Activated CD8-positive, alpha-beta memory T cell treated with anti-CD3 and anti-CD28 coated beads for 48 hours (primary cell): ENCODE measurements at regions not wholly inside any gene's neighbourhood (a gene's known extent, or its start where the extent isn't known, plus 50 kb on each side); places are given as distances from the start of the nearest gene placed in this dataset.

ENCODE experiments used
- DNase-seq, 3 experiments: peaks; one replicate each; pipeline ENCODE4 v3.0.0-alpha.2; 2020; ENCODE audit warnings: low read depth in 2 of 3, low spot score in 2 of 3

DNA sequence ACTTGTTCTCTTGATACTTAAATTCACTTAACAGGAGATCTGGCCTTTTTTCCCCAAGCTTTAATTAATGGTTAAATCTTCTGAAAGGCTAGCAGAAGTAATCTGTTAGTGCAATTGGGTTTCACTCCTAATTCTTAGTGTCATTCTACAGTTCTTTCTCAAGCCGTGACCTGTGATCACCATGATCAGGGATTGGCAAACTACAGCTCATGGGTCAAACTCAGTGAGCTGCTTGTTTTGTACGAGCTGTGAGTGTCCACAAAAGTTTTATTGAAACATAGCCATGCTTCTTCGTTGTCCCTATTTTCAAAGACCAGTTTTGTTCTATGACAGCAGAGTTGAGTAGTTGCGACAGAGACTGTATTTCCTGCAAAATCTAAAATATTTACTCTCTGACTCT lies 109.4 kb upstream of the KCNJ15 start:
- DNase-seq, result no peak

DNA sequence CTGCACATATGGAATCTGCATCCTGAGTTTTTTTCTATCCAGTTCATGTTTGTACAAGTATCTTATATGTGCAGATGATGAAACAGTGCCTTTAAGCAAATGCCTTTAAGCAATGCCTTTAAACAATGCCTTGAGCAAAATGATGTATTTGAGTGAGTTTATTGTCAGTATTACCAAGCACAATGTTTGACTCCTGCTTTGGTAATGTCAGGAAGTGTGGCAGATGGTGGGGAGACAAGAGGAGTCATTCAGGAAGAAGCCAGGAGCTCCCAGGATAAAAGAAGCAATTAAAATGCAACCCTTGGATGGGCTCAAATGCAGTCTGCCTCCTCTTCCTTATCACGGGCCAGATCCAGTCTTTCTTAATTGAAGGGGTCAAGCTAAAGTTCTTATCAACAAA lies 108.7 kb upstream of the KCNJ15 start:
- DNase-seq, result no peak

DNA sequence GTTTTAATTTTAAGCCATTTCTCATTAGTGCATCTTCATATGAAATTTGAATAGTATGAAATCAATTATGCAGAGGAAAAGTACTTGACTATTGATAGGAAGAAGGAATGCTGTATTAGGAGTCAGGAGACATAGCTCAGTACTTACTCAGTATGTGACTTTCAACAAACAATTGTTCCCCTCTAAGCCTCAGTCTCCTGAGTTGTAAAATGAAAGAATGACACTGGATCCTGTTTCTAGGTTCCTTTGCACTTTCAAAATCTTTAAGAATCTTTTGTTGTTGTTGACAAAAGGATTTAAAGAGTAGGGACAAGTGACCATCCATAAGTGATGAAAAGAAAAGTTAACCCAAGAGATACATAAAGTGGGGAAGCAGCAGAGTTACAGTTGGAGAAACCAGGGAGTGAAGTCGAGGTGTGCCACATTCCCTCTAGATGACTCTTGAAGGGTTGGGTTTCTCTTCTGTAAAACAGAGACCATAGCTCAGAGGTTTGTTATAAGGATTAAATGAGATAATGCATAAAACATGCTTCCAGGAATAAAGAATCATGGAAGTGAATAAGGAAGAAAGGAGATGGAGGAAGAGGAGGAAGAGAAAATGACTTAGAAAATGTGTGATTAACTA lies 105.7 kb upstream of the KCNJ15 start:
- DNase-seq, result no peak

DNA sequence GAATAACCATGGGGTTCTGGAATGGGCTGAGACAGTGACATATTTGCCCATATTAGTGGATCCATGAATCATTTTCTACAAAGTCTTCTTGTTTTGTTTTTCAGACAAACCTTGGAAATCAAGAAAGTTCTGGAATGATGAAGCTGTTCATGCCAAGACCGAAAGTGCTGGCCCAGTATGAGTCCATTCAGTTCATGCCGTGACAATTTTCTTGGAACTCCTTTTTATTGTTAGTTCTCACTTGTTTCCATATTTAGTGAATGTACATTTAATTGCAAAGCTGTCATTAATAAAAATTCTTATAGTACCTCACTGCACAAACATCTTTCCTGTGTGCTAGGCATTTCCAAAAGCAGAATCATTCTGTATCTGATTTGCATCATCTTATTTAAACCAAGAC lies 100.6 kb upstream of the KCNJ15 start:
- DNase-seq, result no peak

DNA sequence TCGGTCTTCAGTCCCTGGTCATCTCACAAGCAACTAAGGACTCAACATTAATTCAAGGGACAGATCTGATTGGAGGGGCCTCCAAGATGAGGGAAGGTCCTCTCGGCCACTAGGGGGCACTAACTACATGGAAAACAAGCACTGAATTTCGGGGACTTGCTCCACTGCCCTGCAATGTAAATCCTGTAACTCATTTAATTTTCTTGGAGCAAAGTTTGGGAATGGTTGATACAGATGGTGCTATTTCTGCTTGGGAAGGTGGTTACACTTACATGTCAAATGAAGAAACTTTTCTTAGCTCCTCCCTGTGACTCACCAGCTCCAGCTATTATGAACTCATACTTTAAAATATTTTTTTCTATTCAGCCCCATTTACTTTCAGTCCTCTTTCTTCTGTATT lies 97.4 kb upstream of the KCNJ15 start:
- DNase-seq, result peak in 1 of 3 experiments; percentile 28

DNA sequence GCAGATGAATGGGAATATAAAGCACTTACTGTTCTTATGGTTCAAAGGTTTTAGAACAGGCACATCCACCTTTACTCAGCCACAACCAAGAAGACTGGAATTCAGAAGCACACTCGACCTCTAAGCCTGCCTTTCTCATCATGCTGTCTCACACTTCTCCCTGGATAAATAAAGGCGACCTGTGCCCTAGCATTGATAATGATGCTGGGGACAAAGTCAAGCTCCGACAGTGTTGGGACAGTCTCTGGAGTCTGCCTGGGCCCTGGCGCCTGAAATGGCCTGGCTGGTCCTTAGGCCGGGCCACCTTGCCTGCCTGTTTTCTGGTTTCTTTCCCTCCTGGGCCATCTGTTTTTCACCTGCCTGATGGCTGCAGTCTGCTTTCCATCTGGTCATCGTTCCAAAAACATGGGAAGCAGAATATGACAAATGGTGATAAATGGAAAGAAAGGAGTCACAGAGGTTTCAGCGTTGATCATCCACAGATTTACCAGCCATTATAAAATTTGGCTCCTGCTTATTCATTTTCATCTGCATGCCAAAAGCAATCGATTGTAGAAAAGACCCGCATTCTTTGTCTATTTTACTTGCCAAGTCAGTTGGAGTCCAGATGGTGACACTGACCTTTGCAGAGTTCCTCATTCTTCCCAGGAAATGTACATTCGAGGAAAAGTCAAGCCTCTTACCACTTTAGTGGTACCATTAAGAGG lies 91.2 kb upstream of the KCNJ15 start:
- no peak for DNase-seq

DNA sequence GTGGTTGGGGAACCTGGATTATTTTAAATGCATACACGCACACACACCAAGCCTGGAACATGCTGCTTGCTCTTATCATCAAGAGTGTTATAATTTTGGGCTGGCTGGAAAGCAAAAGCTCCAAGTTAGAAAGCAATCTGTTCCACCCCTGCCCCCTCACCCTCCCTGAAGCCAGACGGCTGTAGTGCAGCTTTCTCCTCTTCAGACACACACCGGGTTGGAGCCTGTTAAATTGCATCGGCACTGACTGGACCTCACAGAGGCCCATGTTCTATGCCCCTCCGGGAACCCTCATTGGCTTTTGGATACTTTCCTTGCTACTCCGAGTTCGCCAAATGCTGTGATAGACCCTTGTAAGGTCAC lies 90.6 kb upstream of the KCNJ15 start:
- no peak for DNase-seq

DNA sequence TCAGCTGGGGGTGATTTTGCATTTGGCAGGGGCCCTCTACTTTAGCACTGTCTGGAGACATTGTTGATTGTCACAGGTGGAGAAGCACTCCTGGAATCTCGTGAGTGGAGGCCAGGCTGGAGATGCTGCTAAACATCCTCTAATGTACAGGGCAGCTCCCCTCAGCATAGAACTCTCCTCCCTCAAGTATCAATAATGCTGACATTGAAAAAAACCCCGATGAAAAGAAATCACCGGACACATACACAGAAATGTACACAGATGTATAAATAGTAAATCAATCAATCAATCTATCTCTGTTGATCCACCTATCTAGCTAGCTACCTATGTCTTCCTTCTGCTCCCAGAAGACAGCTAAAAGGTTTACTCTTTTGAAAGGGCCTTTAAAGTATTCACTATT lies 89.4 kb upstream of the KCNJ15 start:
- DNase-seq, result no peak

DNA sequence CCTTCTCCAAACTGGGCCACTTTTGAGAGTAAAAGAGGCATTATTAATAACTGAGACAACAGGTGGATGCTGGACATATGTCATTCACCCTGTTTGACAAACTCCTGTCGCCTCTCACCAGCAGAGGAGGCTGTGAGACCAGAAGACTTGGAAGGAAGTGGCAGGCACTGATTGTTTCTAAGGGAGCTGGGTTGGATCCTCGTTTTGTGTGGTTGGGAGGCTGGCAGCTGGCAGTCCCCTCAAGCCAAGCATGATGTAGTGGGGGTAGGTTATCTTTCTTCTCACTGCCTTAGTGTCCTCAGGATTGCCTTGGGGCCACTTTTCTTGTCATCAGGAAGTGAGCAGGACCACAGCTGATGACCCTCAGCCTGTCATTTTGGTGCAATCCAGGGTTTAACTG lies 86.5 kb upstream of the KCNJ15 start:
- DNase-seq, result no peak

DNA sequence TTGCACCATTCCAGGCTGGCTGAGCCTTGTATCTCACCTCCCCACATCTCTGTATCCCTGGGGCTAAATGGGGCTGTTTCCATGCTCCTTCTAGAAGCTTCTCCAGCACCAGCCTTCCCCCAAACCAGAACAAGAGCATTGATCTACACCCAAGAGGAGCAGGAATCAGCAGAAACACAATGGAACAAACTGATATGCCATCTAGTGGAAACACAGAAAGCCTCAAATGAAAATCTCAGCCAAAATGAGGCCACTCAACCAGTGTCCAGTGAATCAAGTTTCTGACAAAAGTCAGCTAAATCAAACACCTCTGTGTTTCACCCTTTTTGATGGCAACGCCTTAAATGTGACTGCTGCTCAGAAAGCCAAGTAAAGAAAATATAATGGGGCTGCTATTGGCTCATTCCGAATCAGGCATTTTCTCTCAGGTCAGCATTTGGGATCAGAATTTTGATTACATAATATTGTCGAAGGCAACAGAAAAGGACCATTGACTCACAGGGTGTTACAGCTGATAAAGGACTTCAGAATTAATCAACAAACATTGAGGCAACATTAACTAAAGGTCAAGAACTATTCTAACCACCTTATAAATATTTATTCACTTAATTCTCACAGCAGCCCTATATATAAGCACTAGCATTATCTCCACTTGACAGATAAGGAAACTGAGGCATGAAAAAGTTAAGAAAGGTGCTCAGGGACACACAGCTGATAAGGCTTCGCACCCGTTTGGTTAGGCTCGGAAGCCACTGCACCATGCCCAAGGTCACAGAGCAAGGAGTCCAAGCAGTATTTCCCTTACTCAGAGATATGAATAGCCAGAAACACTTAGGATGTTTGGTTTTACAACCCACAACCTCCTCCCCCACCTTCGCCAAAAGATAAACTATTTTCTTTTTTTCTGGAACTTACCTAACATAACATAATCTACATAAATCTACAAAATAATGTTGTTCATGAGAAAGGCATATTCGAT lies 85.8 kb upstream of the KCNJ15 start:
- no peak for DNase-seq

DNA sequence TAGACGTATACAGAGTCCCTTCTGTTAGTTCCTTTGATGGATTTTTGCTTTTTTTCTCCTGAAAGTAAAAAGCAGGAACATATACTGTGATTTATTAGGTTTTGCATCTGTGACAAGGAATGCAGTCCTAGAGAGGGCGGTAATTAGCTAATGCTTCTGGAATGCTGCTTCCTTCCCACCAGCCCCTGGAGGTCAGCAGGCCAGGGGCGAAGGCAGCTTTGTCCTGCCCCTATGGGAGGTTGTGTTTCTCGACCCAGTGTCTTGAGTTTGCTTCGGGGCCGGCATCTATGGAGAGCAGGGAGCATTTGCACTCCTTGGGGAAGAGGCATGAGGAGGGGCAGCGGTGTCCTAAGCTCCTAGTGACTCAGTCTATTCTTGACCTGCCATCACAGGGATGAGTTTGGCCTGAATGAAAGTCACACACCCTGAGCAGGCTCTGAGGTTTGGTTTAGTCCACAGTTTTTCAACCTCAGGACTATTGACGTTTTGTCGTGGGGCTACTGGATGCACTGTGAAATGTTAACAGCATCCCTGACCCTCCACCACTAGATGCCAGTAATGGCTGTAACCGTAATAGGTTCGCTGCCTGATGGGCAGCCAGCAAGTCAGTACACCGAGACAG lies 85.0 kb upstream of the KCNJ15 start:
- DNase-seq, result no peak

DNA sequence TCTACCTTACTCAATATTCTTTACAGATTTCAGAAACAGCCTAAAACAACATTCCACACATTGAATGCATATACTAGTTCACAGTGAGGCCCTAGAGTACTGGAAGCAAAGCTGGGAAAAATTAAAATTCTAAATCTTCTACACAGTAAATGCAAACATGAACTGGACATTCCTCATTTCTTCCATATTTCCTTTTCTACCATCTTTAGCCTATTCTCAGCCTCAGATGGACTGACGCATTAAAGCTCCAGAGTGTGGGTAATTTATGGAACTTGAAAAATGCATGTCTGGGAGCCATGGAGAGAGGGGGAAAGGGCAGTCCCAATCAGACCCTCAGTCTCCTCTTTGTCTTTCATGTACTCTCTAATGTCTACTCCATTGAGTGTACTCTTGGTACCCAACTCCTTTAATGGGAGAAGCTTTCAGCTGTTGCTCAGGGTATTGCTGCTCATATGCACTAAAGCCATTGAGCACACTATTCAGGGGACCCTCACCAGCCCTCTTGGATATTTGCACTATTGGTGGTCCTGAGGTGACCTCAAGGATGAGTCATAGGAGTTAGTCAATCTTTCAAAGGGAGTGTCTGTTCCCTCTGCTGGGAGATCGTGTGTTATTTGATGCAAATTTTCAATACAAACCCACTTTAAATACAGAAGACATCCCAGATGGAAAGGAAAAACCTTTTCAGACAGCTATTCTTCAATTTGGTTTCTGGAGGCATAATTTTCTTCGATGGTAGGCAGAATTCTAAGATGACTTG lies 83.3 kb upstream of the KCNJ15 start:
- DNase-seq, result no peak

DNA sequence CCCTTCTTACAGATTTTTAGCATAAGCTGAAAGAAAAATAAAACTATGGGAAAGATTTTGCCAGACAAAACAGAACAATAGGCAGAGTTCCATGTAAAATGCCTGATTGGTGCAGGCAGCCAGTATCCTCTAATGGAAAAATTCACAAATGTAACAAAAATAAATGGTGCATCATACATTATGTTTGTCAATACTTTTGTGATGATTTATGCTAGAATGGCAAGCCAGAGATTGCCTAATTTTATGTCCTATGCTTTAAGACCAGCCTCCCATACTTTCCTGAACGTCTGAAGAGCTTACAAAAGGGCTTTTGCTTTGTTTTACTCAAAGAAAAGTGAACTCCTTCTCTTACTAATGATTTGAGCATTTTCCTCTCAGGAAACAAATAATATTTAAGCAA lies 81.5 kb upstream of the KCNJ15 start:
- DNase-seq, result no peak

DNA sequence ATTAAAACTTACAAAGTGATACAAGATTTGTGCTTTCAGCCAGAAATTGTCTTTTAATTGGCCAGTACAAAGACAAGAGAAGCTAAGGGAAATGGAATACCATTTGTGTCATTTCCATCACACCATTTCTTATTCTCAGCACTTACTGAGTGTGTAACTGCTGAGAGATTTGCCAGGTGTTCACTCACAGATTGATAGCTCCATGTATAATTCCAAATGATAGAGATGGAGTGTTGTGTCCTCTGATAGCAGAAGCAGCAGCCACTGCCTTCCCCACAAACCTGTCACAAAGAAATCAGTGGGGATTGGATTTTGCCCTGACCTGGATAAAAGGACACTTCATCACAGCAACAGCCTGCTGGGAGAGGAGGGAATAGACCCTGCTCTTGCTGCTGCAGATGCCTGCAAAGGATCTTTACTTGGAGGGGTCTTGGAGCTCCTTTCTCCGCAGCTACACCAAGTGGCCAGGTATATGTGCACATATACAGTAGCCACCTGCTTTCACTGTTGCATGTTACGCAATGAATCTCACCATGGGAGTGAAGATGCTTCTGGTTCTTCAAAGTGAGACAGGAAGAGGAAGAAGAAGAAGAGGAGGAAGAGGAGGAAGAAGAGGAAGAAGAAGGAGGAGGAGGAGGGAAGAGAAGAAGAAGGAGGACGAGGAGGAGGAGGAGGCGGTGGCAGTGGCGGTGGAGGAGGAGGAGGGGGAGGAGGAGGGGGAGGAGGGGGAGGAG lies 78.7 kb upstream of the KCNJ15 start:
- no peak for DNase-seq

DNA sequence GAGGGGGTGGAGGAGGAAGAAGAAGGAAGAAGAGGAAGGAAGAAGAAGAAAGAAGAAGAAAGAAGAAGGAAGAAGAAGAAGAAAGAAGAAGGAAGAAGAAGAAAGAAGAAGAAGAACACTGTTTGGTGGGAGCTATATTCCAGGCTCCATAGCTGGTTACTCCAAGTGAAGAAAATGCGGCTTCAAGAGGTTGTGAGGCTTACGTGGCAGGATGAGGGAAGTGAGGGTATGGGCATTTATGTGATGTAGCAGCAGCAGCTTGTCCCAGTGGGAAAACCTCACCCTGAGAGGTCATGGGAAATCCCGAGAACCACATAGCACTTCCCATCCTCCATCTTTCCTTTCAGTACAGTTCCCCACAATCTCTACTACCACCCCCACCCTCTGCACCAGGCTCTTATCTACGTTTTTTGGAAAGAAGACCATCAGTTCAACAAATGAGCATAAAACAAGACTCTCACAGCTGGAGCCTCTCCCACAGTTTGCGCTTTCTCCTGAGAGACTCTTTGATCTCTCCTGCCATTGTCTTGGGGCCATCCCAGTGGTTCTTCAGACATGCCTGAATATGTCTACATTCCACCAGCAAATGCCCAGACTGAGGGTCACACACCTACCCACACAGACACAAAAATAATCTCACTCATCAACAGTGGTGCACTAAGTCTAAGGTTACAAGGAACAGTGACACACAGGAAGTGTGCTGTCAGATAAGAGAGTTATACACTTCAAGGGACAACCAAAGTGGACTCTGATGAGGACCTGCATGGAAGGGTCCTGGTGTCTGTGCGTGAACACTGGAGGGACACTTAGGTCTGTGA lies 77.9 kb upstream of the KCNJ15 start:
- no peak for DNase-seq

DNA sequence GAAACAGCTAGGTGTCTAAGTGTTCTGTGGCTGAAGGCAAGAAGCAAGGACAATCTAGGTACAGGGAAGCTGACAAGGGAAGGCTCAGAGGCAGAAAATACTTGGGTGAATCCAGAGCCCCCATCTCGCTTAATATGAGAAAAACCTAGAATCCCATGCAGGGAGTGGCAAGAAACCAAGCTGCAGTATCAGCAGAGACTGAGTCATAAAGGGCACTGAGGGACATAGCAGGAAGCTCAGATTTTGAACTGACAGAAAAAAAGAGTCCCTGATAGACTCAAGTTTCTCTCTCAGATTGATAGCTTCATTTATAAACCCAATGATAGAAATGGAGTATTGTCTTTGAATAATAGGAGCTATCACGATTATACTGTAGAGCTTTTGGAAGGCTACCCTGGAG lies 77.3 kb upstream of the KCNJ15 start:
- no peak for DNase-seq

DNA sequence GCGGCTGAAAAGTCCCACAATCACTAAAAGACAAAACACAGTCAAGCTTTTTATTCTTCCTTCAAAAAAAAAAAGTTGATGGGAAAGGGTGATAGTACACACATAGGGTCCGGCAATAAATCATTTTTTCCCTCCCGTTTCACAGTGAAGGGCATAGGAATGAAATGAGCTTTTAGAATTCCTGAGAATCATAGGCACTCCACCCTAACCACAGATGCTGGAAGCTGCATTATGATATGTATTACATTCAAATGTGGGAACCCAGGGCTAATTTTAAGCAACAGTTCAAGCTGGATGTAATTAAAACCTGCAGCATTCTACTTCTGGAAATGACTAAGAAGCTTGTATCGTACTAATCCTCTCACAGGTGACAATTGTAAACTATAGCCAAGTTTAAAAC lies 75.7 kb upstream of the KCNJ15 start:
- DNase-seq, result no peak

DNA sequence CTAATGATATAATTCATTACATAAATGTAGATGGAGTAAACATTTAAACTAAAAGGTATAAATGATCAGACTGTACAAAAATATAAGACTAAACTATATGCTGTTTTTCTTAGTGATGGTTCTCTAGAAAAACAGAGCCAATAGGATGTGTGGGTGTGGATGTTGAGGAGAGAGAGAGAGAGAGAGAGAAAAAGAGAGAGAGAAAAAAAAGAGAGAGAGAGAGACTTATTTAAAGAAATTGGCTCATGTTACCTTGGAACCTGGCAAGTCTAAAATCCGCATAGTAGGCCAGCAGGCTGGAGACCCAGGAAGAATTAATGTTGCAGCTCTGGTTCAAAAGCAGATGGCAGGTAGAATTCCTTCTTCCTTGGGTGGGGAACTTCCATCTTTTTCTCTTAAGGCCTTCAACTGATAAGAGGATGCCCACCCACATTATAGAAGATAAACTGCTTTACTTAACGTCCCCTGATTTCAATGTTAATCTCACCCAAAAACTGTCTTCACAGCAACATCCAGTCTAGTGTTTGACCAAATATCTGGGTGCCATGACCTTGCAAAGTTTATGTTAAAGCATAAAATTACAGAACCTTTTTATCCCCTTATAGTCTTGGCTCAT lies 74.3 kb upstream of the KCNJ15 start:
- no peak for DNase-seq

DNA sequence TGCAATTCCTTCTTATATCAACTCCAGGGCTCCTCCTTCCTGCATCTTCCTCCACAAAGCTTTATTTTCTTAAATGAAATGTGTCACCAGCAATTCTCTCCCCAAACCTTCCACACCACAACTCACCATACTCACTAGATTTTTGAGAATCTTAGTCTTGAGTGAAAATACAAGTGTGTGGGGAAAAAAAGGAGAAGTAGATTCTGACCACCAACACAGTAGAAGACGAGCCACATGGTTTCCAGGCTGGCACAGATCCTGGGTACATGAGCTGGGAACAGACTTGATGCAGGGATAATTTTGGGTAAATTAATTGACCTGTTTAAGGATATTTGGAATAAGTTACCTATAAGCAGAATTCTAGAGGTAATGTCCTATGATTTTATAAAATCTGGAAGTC lies 72.8 kb upstream of the KCNJ15 start:
- no peak for DNase-seq
